ENCODE measurements at regions not wholly inside any gene's neighbourhood (a gene's known extent, or its start where the extent isn't known, plus 50 kb on each side); places are given as distances from the start of the nearest gene placed in this dataset.

GRCh38 chr3:13766128-13766527 is 113.7 kb downstream of the WNT7A start:
- no peak for DNase-seq
- 64 to 67% (median 66%) methylated on average over 4 of the region's 4 CpGs for WGBS, 3 donors
- Histone ChIP-seq H3K36me3 (no peaks in the 10 kb centered on the region), H3K4me1 (ENCODE audit: insufficient read depth) (no peaks in the 10 kb centered on the region), H3K9me3 (no peaks in the 10 kb centered on the region), H3K27ac (no peak overlapping the region), H3K4me3 (no peak overlapping the region), H3K27me3 (no peaks in the 10 kb centered on the region)
- intact Hi-C loops (cut with DNase I), result no loop called here
- TF ChIP-seq POLR2A (IDR thresholded peaks at IDR 0.05), result no peak
- TF ChIP-seq EP300 (IDR thresholded peaks at IDR 0.05), result no peak

- WGBS, 3 donors, result 64 to 71% (median 66%) methylated on average over 9 of the region's 9 CpGs
- H3K9me3 ChIP-seq, result no peaks in the 10 kb centered on the region
- no peaks in the 10 kb centered on the region for H3K36me3 ChIP-seq
- TF ChIP-seq POLR2A (IDR thresholded peaks at IDR 0.05), result no peak
- TF ChIP-seq CTCF (IDR thresholded peaks at IDR 0.05), result no peak
- no peak for TF ChIP-seq EP300 (IDR thresholded peaks at IDR 0.05)
- H3K4me1 ChIP-seq (ENCODE audit: insufficient read depth), result no peaks in the 10 kb centered on the region
- H3K27ac ChIP-seq, result no peak overlapping the region
- H3K27me3 ChIP-seq, result no peaks in the 10 kb centered on the region
- DNase-seq, result no peak
- H3K4me3 ChIP-seq, result no peak overlapping the region
- intact Hi-C loops (cut with DNase I), result no loop called here
Observed at GRCh38 chr3:13764161-13764560, 115.7 kb downstream of the WNT7A start.

DNA sequence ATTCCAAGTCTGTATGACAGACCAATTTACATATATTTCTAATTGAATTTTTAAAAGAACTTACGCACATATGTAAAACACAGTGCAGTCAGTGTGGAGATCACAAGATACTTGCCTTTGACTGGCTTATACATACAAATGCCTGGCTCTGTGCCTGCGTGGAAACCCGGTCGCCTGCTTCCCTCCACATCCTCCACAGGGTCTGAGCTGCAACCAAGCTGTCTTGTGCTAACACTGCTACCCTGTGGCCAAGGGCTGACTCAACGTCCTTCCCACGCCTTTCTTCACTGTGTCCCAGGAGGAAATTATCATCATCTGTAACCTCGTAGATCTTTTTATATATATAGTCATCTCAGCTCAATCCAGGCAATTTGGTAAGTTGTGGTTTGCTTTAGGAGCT is 117.0 kb downstream of the WNT7A start:
- Histone ChIP-seq H3K27me3 (no peaks in the 10 kb centered on the region), H3K4me3 (no peak overlapping the region), H3K9me3 (no peaks in the 10 kb centered on the region), H3K36me3 (no peaks in the 10 kb centered on the region), H3K4me1 (ENCODE audit: insufficient read depth) (no peaks in the 10 kb centered on the region), H3K27ac (no peak overlapping the region)
- WGBS, 3 donors, result 67 to 80% (median 72%) methylated on average over 7 of the region's 7 CpGs
- intact Hi-C loops (cut with DNase I), result no loop called here
- TF ChIP-seq EP300 (IDR thresholded peaks at IDR 0.05) (no peak), POLR2A (IDR thresholded peaks at IDR 0.05) (no peak), CTCF (IDR thresholded peaks at IDR 0.05) (no peak)
- DNase-seq, result no peak

DNA sequence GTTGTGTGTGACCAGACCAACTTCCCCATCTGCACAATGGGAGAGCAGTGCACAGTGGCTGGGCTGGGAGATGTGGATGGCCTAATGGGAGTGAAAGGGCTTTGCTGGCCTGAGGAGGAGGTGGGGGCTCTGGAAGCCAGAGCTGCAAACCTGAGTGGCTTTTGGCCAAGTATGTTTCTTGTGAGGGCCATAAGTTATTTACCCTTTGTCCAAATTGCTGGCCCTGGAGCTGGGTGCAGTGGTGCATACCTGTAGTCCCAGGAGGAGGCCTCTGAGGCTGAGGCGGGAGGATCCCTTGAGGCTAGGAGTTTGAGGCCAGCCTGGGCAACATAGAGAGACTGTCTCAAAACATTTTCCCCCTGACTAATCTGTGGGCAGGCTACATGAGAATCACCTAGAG is 129.1 kb downstream of the WNT7A start:
- intact Hi-C loops (cut with DNase I), result no loop called here
- H3K27me3 ChIP-seq, result no peaks in the 10 kb centered on the region
- TF ChIP-seq EP300 (IDR thresholded peaks at IDR 0.05), result no peak
- TF ChIP-seq CTCF (IDR thresholded peaks at IDR 0.05), result no peak
- TF ChIP-seq POLR2A (IDR thresholded peaks at IDR 0.05), result no peak
- WGBS, 3 donors, result 86 to 94% (median 88%) methylated on average over 1 of the region's 1 CpG
- no peaks in the 10 kb centered on the region for H3K36me3 ChIP-seq
- H3K4me1 ChIP-seq (ENCODE audit: insufficient read depth), result no peaks in the 10 kb centered on the region
- H3K4me3 ChIP-seq, result no peak overlapping the region
- DNase-seq, result no peak
- H3K9me3 ChIP-seq, result no peaks in the 10 kb centered on the region
- H3K27ac ChIP-seq, result no peak overlapping the region

- H3K4me1 ChIP-seq (ENCODE audit: insufficient read depth), result no peaks in the 10 kb centered on the region
- H3K4me3 ChIP-seq, result no peak overlapping the region
- WGBS, 3 donors, result 81 to 90% (median 89%) methylated on average over 5 of the region's 5 CpGs
- intact Hi-C loops (cut with DNase I), result no loop called here
- TF ChIP-seq EP300 (IDR thresholded peaks at IDR 0.05), result no peak
- TF ChIP-seq CTCF (IDR thresholded peaks at IDR 0.05), result no peak
- TF ChIP-seq POLR2A (IDR thresholded peaks at IDR 0.05), result no peak
- no peak for DNase-seq
- H3K27me3 ChIP-seq, result no peaks in the 10 kb centered on the region
- no peaks in the 10 kb centered on the region for H3K36me3 ChIP-seq
- H3K9me3 ChIP-seq, result no peaks in the 10 kb centered on the region
- no peak overlapping the region for H3K27ac ChIP-seq
Observed at GRCh38 chr3:13750215-13750614, 129.7 kb downstream of the WNT7A start.
